Ovary (tissue), 3 donors: ENCODE measurements at regions not wholly inside any gene's neighbourhood (a gene's known extent, or its start where the extent isn't known, plus 50 kb on each side); places are given as distances from the start of the nearest gene placed in this dataset.

Experiments
- CTCF ChIP-seq, 3 donors: fragments of 450-650 bp in 2 of 3; fragments of 200-600 bp in 1 of 3; IDR thresholded peaks; one replicate each; pipeline versions ENCODE4 v1.5.1 to v1.8.0; 2016 to 2022; ENCODE audit warnings: antibody characterized with exemption in 3 of 3, mild to moderate bottlenecking in 1 of 3
- POLR2A ChIP-seq: fragments of 450-650 bp; IDR thresholded peaks from one replicate; pipeline ENCODE4 v1.6.1; 2017; ENCODE audit warnings: antibody characterized with exemption, mild to moderate bottlenecking, moderate library complexity
- donor health status: DM: no; HTN: no; CAD: no.

- TF ChIP-seq CTCF (IDR thresholded peaks at IDR 0.05) = no peak
- no peak for TF ChIP-seq POLR2A
These were observed 314.6 kb downstream of the GRIN2B start for GRCh38 chr12:13666806-13667205.
